Neuronal stem cell (in vitro differentiated cells): ENCODE measurements at regions not wholly inside any gene's neighbourhood (a gene's known extent, or its start where the extent isn't known, plus 50 kb on each side); places are given as distances from the start of the nearest gene placed in this dataset.
A peak's percentile ranks its signal among the peaks of the same experiment; 100 is the strongest.
"Not testable (repeated sequence)": the region's sequence is repeated elsewhere in the genome, so short reads cannot be mapped to it uniquely, and the experiment has no call there.

ENCODE experiments used
- DNase-seq: peaks from one replicate; pipeline ENCODE4 v3.0.0-alpha.2; 2013; ENCODE audit warnings: low spot score
- H2AFZ ChIP-seq: one replicate; pipeline ENCODE4 v1.6.1; 2013; ENCODE audit warnings: mild to moderate bottlenecking, low read length, inconsistent platforms
- H2AK5ac ChIP-seq: 2 replicates; pipeline ENCODE4 v1.6.1; 2013; ENCODE audit warnings: low read depth, mild to moderate bottlenecking, inconsistent platforms, low read length, moderate library complexity, mixed read lengths
- H2BK120ac ChIP-seq: 2 replicates; pipeline ENCODE4 v1.6.1; 2013; ENCODE audit warnings: low read depth, mild to moderate bottlenecking, inconsistent platforms, low read length, moderate library complexity, mixed read lengths
- H2BK12ac ChIP-seq: one replicate; pipeline ENCODE4 v1.6.1; 2013; ENCODE audit warnings: low read length, inconsistent platforms
- H2BK15ac ChIP-seq: 2 replicates; pipeline ENCODE4 v1.6.1; 2013; ENCODE audit warnings: mild to moderate bottlenecking, low read length, inconsistent platforms, mixed read lengths
- H2BK5ac ChIP-seq: one replicate; pipeline ENCODE4 v1.6.1; 2013; ENCODE audit warnings: inconsistent platforms, mild to moderate bottlenecking, low read length, moderate library complexity
- H3K14ac ChIP-seq: one replicate; pipeline ENCODE4 v1.6.1; 2013; ENCODE audit warnings: low read length, inconsistent platforms
- H3K18ac ChIP-seq: 2 replicates; pipeline ENCODE4 v1.6.1; 2013; ENCODE audit warnings: low read length, inconsistent platforms
- H3K23ac ChIP-seq: 2 replicates; pipeline ENCODE4 v1.6.1; 2013; ENCODE audit warnings: low read depth, mild to moderate bottlenecking, mixed read lengths, low read length, inconsistent platforms; ENCODE audit not compliant: poor library complexity
- H3K27ac ChIP-seq: replicated peaks from 3 replicates; pipeline ENCODE4 v1.5.1; 2013; ENCODE audit warnings: low read length, inconsistent platforms
- H3K27me3 ChIP-seq, 3 experiments: 2 replicates each; pipeline ENCODE4 v1.6.1; 2013; ENCODE audit warnings: low read length in 3 of 3, mild to moderate bottlenecking in 2 of 3, inconsistent platforms in 1 of 3, low read depth in 1 of 3, mixed read lengths in 1 of 3, moderate library complexity in 1 of 3; ENCODE audit not compliant: control insufficient read depth in 3 of 3, insufficient read depth in 3 of 3
- H3K36me3 ChIP-seq, 2 donors: replicated peaks in 1 of 2; 2 replicates each; pipeline ENCODE4 v1.6.1; 2013; ENCODE audit warnings: low read length in 2 of 2; ENCODE audit not compliant: control insufficient read depth in 2 of 2, insufficient read depth in 2 of 2
- H3K4ac ChIP-seq: 2 replicates; pipeline ENCODE4 v1.6.1; 2013; ENCODE audit warnings: inconsistent platforms, mild to moderate bottlenecking, low read length, moderate library complexity
- H3K4me1 ChIP-seq, 2 donors: 1 replicate in 1 of 2; 2 replicates in 1 of 2; pipeline ENCODE4 v1.6.1; 2013; ENCODE audit warnings: low read length in 2 of 2, low read depth in 1 of 2; ENCODE audit not compliant: control insufficient read depth in 2 of 2, insufficient read depth in 1 of 2
- H3K4me2 ChIP-seq: one replicate; pipeline ENCODE4 v1.6.1; 2013; ENCODE audit warnings: mild to moderate bottlenecking, low read length, inconsistent platforms; ENCODE audit not compliant: insufficient read depth, poor library complexity, severe bottlenecking
- H3K4me3 ChIP-seq, 2 donors: 2 replicates each; pipeline ENCODE4 v1.5.1; 2013; ENCODE audit warnings: low read length in 2 of 2, mild to moderate bottlenecking in 2 of 2, inconsistent platforms in 1 of 2, moderate library complexity in 1 of 2
- H3K79me1 ChIP-seq: one replicate; pipeline ENCODE4 v1.6.1; 2013; ENCODE audit warnings: low read depth, mild to moderate bottlenecking, inconsistent platforms, low read length, moderate library complexity
- H3K9ac ChIP-seq: one replicate; pipeline ENCODE4 v1.6.1; 2013; ENCODE audit warnings: mild to moderate bottlenecking, low read depth, low read length, inconsistent platforms; ENCODE audit not compliant: poor library complexity
- H3K9me3 ChIP-seq, 2 donors: replicated peaks in 1 of 2; 2 replicates each; pipeline versions ENCODE3 to v1.6.1; 2013; ENCODE audit warnings: low read length in 2 of 2, mild to moderate bottlenecking in 2 of 2, inconsistent platforms in 1 of 2, low read depth in 1 of 2, mixed read lengths in 1 of 2, moderate library complexity in 1 of 2; ENCODE audit not compliant: control insufficient read depth in 2 of 2, insufficient read depth in 1 of 2
- H4K8ac ChIP-seq: one replicate; pipeline ENCODE4 v1.6.1; 2013; ENCODE audit warnings: low read depth, mild to moderate bottlenecking, inconsistent platforms, low read length, moderate library complexity
- H4K91ac ChIP-seq: one replicate; pipeline ENCODE4 v1.6.1; 2013; ENCODE audit warnings: low read length, low read depth, mild to moderate bottlenecking, inconsistent platforms; ENCODE audit not compliant: poor library complexity
- WGBS, 2 donors: extraction: QIAGEN DNeasy Blood & Tissue Kit; methylation state at CpG; one replicate each; pipeline ENCODE4 v1.1.7; 2013; ENCODE audit warnings: missing lambda C conversion rate in 2 of 2, mixed read lengths in 1 of 2; ENCODE audit not compliant: insufficient read length in 2 of 2, insufficient replicate concordance in 1 of 2; ENCODE audit errors: extremely low coverage in 2 of 2; 5-methylcytosine and 5-hydroxymethylcytosine counted together

DNA sequence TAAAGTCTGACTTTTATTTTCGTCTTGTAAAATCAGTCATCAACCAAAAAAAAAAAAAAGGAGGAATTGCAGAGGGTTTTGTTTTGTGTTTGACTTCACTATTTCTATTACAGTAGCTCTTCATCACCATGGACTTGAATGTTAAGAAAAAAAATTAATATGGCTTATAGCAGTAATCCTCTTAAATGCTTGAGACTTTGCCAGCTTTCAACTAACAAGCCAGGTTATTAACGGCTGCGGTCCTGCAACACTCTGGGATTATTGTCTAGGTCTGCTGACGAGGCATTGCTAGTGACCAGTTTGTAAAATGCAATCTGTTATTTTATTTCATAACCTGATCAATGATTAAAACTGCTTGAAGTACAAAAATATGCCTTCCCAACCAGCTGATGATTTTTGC is 647.2 kb upstream of the KLHL1 start:
- no peak overlapping the region for H2AK5ac ChIP-seq
- no peak overlapping the region for H3K9ac ChIP-seq
- H3K27me3 ChIP-seq, result no peaks in the 10 kb centered on the region
- no peaks in the 10 kb centered on the region for H3K36me3 ChIP-seq
- no peaks in the 10 kb centered on the region for H3K4me1 ChIP-seq
- H4K91ac ChIP-seq, result no peak overlapping the region
- WGBS, 2 donors, result no CpG with 5 or more reads among the region's 4 CpGs
- no peak overlapping the region for H3K4me3 ChIP-seq
- H3K4me2 ChIP-seq, result no peak overlapping the region
- no peak overlapping the region for H3K27ac ChIP-seq
- H2AFZ ChIP-seq, result no peak overlapping the region
- no peak overlapping the region for H3K23ac ChIP-seq
- H2BK15ac ChIP-seq, result no peak overlapping the region
- no peak overlapping the region for H4K8ac ChIP-seq
- no peak overlapping the region for H3K14ac ChIP-seq
- no peak overlapping the region for H3K4ac ChIP-seq
- H2BK5ac ChIP-seq, result no peak overlapping the region
- H2BK120ac ChIP-seq, result no peak overlapping the region
- no peak for DNase-seq
- no peaks in the 10 kb centered on the region for H3K79me1 ChIP-seq
- H3K18ac ChIP-seq, result no peak overlapping the region
- no peak overlapping the region for H2BK12ac ChIP-seq
- H3K9me3 ChIP-seq, result no peaks in the 10 kb centered on the region

DNA sequence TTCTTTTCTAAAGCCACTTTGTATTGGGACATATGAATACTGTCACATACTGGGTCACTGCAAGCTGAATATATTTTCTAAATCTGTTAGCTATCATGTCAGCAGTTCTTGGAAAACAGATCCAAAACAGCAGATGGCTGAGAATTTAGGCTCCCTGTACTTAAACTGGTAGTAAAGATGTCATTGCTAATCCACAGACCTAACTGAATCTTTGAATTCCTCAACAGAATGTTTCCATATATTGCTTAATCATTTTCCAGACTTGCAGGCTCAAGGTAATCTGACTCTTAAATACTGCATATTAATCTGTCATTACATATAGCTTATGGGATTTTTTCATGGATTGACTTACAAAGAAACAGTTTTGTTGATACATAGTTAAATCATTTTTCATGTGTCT is 639.0 kb upstream of the KLHL1 start:
- Histone ChIP-seq H3K36me3 (no peaks in the 10 kb centered on the region), H3K23ac (no peak overlapping the region), H2BK12ac (no peak overlapping the region), H2BK15ac (no peak overlapping the region), H3K27me3 (no peaks in the 10 kb centered on the region), H3K4me1 (no peaks in the 10 kb centered on the region), H2BK120ac (no peak overlapping the region), H2AK5ac (no peak overlapping the region), H3K9ac (no peak overlapping the region), H3K18ac (no peak overlapping the region), H2BK5ac (no peak overlapping the region), H3K4me3 (no peak overlapping the region), H4K91ac (no peak overlapping the region), H3K14ac (no peak overlapping the region), H3K9me3 (no peaks in the 10 kb centered on the region), H3K79me1 (no peaks in the 10 kb centered on the region), H3K27ac (no peak overlapping the region), H4K8ac (no peak overlapping the region), H2AFZ (peak overlapping the region; percentile 33), H3K4me2 (no peak overlapping the region), H3K4ac (no peak overlapping the region)
- no peak for DNase-seq

DNA sequence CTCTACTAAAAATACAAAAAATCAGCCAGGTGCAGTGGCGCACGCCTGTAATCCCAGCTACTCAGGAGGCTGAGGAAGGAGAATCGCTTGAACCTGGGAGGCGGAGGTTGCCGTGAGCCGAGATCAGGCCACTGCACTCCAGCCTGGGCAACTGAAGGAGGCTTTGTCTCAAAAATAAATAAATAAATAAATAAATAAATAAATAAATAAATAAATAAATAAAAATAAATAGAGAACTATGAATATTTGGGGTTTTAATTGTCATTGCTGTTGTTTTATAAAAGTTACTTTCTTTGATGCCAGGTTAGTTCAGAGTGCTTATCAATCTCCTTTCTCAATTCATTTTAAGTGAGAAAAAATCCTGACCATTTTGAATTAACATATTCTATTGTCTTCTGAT is 638.2 kb upstream of the KLHL1 start:
- not testable (repeated sequence) for H3K23ac ChIP-seq, H2BK15ac ChIP-seq, H3K9ac ChIP-seq, H3K4me1 ChIP-seq, H2AK5ac ChIP-seq, H4K8ac ChIP-seq, H3K27ac ChIP-seq, H2BK5ac ChIP-seq, H3K79me1 ChIP-seq, H3K4me3 ChIP-seq, H3K4me2 ChIP-seq, H3K4ac ChIP-seq, H4K91ac ChIP-seq, H3K14ac ChIP-seq, H2AFZ ChIP-seq, H3K36me3 ChIP-seq, H3K9me3 ChIP-seq, H2BK120ac ChIP-seq, DNase-seq, H3K27me3 ChIP-seq, H3K18ac ChIP-seq, H2BK12ac ChIP-seq
- WGBS, 2 donors, result no CpG with 5 or more reads among the region's 6 CpGs

DNA sequence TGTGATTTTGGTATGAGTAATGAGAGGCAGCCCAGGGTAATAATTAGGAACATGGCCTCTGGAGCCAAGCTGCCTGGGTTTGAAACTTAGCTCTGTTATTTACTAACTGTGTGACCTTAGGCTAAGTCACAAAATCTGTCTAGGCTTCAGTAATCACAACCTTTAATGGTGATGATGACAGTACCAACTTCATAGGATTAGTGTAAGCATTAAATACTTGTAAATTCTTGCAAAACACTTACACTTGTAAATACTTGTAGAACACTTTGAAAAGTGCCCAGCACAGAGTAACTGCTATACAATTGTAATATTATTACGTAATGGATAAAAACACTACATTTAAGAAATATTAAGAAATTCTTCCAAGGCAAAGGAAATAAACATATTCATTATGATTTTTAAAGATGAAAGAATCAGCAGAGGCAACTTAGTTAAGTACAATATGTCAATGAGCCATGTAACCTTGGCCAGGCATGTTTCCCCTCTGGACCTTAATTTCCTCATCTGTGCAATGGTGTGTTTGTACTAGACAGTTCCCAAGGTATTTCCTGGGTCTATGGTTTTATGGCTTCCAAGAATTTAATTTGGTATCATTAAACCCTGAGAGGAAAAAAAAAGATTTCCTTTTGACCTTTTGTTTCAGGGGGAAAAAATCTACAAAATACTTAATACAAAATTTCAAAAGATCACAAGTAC is 628.5 kb upstream of the KLHL1 start:
- Histone ChIP-seq H3K36me3 (no peaks in the 10 kb centered on the region), H2BK15ac (no peak overlapping the region), H4K91ac (no peak overlapping the region), H3K14ac (no peak overlapping the region), H2BK120ac (no peak overlapping the region), H2AFZ (no peak overlapping the region), H3K4me2 (no peak overlapping the region), H3K23ac (no peak overlapping the region), H3K4me3 (no peak overlapping the region), H3K27ac (no peak overlapping the region), H2AK5ac (no peak overlapping the region), H3K9ac (no peak overlapping the region), H3K4ac (no peak overlapping the region), H3K79me1 (no peaks in the 10 kb centered on the region), H4K8ac (no peak overlapping the region), H2BK12ac (no peak overlapping the region), H3K4me1 (no peaks in the 10 kb centered on the region), H2BK5ac (no peak overlapping the region), H3K9me3 (no peaks in the 10 kb centered on the region), H3K18ac (no peak overlapping the region), H3K27me3 (no peaks in the 10 kb centered on the region)
- DNase-seq, result no peak
- WGBS, 2 donors, result no CpG with 5 or more reads among the region's 1 CpG
